Upper lobe of left lung (tissue), 6 donors: ENCODE measurements at regions not wholly inside any gene's neighbourhood (a gene's known extent, or its start where the extent isn't known, plus 50 kb on each side); places are given as distances from the start of the nearest gene placed in this dataset.
A peak's percentile ranks its signal among the peaks of the same experiment; 100 is the strongest.

Experiments used
- ATAC-seq, 2 donors: fragments of 200-7000 bp; cut with Tn5 transposase; one replicate each; pipeline ENCODE4 v1.9.1; 2022; ENCODE audit warnings: mild to moderate bottlenecking in 2 of 2, moderate library complexity in 2 of 2; ENCODE audit not compliant: low FRiP score in 2 of 2
- DNase-seq, 2 donors: peaks; one replicate each; pipeline ENCODE4 v3.0.0-alpha.2; 2019 to 2020
- H3K27ac ChIP-seq, 4 donors: fragments of 200-600 bp; sonication (generic); one replicate each; pipeline ENCODE4 v1.5.1; 2016 to 2019
- H3K27me3 ChIP-seq, 4 donors: fragments of 200-600 bp; sonication (generic); one replicate each; pipeline ENCODE4 v1.5.1; 2017 to 2019
- H3K36me3 ChIP-seq, 4 donors: fragments of 200-600 bp; sonication (generic); one replicate each; pipeline ENCODE4 v1.5.1; 2016 to 2019
- H3K4me1 ChIP-seq, 4 donors: fragments of 200-600 bp; sonication (generic); one replicate each; pipeline ENCODE4 v1.5.1; 2018 to 2019
- H3K4me3 ChIP-seq, 4 donors: fragments of 200-600 bp; sonication (generic); one replicate each; pipeline ENCODE4 v1.5.1; 2017 to 2019; ENCODE audit warnings: mild to moderate bottlenecking in 2 of 4, moderate library complexity in 1 of 4
- H3K9me3 ChIP-seq, 4 donors: fragments of 200-600 bp; sonication (generic); one replicate each; pipeline ENCODE4 v1.5.1; 2018 to 2019
- CTCF ChIP-seq, 6 experiments: fragments of 450-650 bp in 4 of 6; fragments of 200-600 bp in 2 of 6; sonication (generic) in 2 of 6; IDR thresholded peaks; one replicate each; pipeline ENCODE4 v1.5.1; 2016 to 2019; ENCODE audit warnings: antibody characterized with exemption in 6 of 6
- EP300 ChIP-seq, 4 donors: sonication (generic); formaldehyde crosslinking; IDR thresholded peaks; one replicate each; pipeline ENCODE4 v1.5.1; 2017; ENCODE audit warnings: antibody characterized with exemption in 4 of 4, control low read depth in 2 of 4
- POLR2A ChIP-seq, 4 donors: fragments of 450-650 bp; IDR thresholded peaks; one replicate each; pipeline ENCODE4 v1.5.1; 2016 to 2017; ENCODE audit warnings: antibody characterized with exemption in 4 of 4, mild to moderate bottlenecking in 2 of 4
- POLR2AphosphoS5 ChIP-seq, 2 donors: sonication (generic); formaldehyde crosslinking; IDR thresholded peaks; one replicate each; pipeline ENCODE4 v1.5.1; 2017; ENCODE audit warnings: antibody characterized with exemption in 2 of 2
- WGBS, 2 donors: methylation state at CpG; one replicate each; pipeline ENCODE4 v1.1.5; 2017 to 2018; 5-methylcytosine and 5-hydroxymethylcytosine counted together
- donor health status: DM: no; HTN: no; CAD: no; lungs with moderate emphysema.
- donor health status: DM: no; HTN: yes; CAD: no; lungs with severe emphysema.

GRCh38 chrX:95875661-95876060 lies 809.0 kb upstream of the DIAPH2 start:
- Histone ChIP-seq H3K27ac (no peak overlapping the region), H3K9me3 (no peaks in the 10 kb centered on the region), H3K4me3 (no peak overlapping the region), H3K4me1 (no peaks in the 10 kb centered on the region), H3K36me3 (no peaks in the 10 kb centered on the region), H3K27me3 (no peaks in the 10 kb centered on the region)
- no peak for DNase-seq
- no peak for TF ChIP-seq EP300 (IDR thresholded peaks at IDR 0.05)
- no peak for TF ChIP-seq POLR2A (IDR thresholded peaks at IDR 0.05)
- no peak for TF ChIP-seq POLR2AphosphoS5 (IDR thresholded peaks at IDR 0.05)
- TF ChIP-seq CTCF (IDR thresholded peaks at IDR 0.05), result no peak
- ATAC-seq, result no peak
- 56 to 73% methylated on average over 1 of the region's 1 CpG for WGBS, 2 donors

GRCh38 chrX:95878874-95879273 lies 805.8 kb upstream of the DIAPH2 start:
- no peak overlapping the region for H3K27ac ChIP-seq
- H3K4me3 ChIP-seq, result no peak overlapping the region
- H3K27me3 ChIP-seq, result no peaks in the 10 kb centered on the region
- no peaks in the 10 kb centered on the region for H3K36me3 ChIP-seq
- H3K9me3 ChIP-seq, result no peaks in the 10 kb centered on the region
- DNase-seq (no peak), ATAC-seq (no peak)
- 52 to 57% methylated on average over 4 of the region's 4 CpGs for WGBS, 2 donors
- no peaks in the 10 kb centered on the region for H3K4me1 ChIP-seq
- TF ChIP-seq CTCF (IDR thresholded peaks at IDR 0.05) (no peak), POLR2AphosphoS5 (IDR thresholded peaks at IDR 0.05) (no peak), POLR2A (IDR thresholded peaks at IDR 0.05) (no peak), EP300 (IDR thresholded peaks at IDR 0.05) (no peak)

- H3K9me3 ChIP-seq, result no peaks in the 10 kb centered on the region
- H3K4me1 ChIP-seq, result no peaks in the 10 kb centered on the region
- TF ChIP-seq POLR2AphosphoS5 (IDR thresholded peaks at IDR 0.05) (no peak), POLR2A (IDR thresholded peaks at IDR 0.05) (no peak), EP300 (IDR thresholded peaks at IDR 0.05) (no peak), CTCF (IDR thresholded peaks at IDR 0.05) (no peak)
- WGBS, 2 donors, result 37 to 57% methylated on average over 2 of the region's 2 CpGs
- DNase-seq, result no peak
- no peak overlapping the region for H3K4me3 ChIP-seq
- peak in 1 of 2 donors; percentile 28 for ATAC-seq
- no peaks in the 10 kb centered on the region for H3K27me3 ChIP-seq
- H3K27ac ChIP-seq, result no peak overlapping the region
- H3K36me3 ChIP-seq, result no peaks in the 10 kb centered on the region
These were observed 800.5 kb upstream of the DIAPH2 start for GRCh38 chrX:95884186-95884585.

- Histone ChIP-seq H3K4me1 (no peaks in the 10 kb centered on the region), H3K4me3 (no peak overlapping the region), H3K27ac (no peak overlapping the region), H3K27me3 (no peaks in the 10 kb centered on the region), H3K9me3 (no peaks in the 10 kb centered on the region), H3K36me3 (no peaks in the 10 kb centered on the region)
- DNase-seq (no peak), ATAC-seq (peak in 1 of 2 donors; percentile 88)
- TF ChIP-seq POLR2A (IDR thresholded peaks at IDR 0.05), result no peak
- no peak for TF ChIP-seq POLR2AphosphoS5 (IDR thresholded peaks at IDR 0.05)
- TF ChIP-seq CTCF (IDR thresholded peaks at IDR 0.05), result no peak
- no peak for TF ChIP-seq EP300 (IDR thresholded peaks at IDR 0.05)
- WGBS, 2 donors, result 38 to 54% methylated on average over 2 to 3 of the region's 3 CpGs
These were observed 799.6 kb upstream of the DIAPH2 start for GRCh38 chrX:95885074-95885473.

GRCh38 chrX:95889279-95889678 lies 795.4 kb upstream of the DIAPH2 start:
- DNase-seq (no peak), ATAC-seq (no peak)
- no peak overlapping the region for H3K4me3 ChIP-seq
- H3K4me1 ChIP-seq, result no peaks in the 10 kb centered on the region
- H3K9me3 ChIP-seq, result no peaks in the 10 kb centered on the region
- H3K36me3 ChIP-seq, result no peaks in the 10 kb centered on the region
- no peak overlapping the region for H3K27ac ChIP-seq
- H3K27me3 ChIP-seq, result no peaks in the 10 kb centered on the region
- 60 to 97% methylated on average over 1 of the region's 1 CpG for WGBS, 2 donors
- TF ChIP-seq POLR2A (IDR thresholded peaks at IDR 0.05) (no peak), CTCF (IDR thresholded peaks at IDR 0.05) (no peak), EP300 (IDR thresholded peaks at IDR 0.05) (no peak), POLR2AphosphoS5 (IDR thresholded peaks at IDR 0.05) (no peak)
